ENCODE measurements at regions not wholly inside any gene's neighbourhood (a gene's known extent, or its start where the extent isn't known, plus 50 kb on each side); places are given as distances from the start of the nearest gene placed in this dataset.
A peak's percentile ranks its signal among the peaks of the same experiment; 100 is the strongest.

DNA sequence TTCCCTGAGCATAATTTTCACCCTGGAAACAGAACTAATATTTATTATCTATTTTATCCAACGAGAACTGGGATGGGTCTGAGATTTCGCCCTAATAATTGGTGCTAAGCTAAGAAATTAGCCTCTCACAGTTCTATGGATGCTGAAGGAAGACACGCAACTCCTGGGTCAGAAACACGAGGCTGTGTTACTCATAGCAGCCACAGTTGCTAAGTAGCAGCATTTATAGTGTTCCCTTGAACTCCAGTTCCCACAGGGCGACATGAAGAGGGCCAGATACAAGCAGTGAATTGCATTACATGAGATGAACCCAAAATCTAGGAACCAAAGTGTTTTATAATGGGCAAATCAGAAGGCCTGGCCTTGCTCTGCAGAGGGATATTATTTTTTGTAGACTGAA is 109.8 kb upstream of the AGR3 start:
- Mint-ChIP-seq H3K4me3 (no peak overlapping the region), H3K27ac (no peak overlapping the region), H3K9me3 (no peaks in the 10 kb centered on the region), H3K27me3 (no peaks in the 10 kb centered on the region), H3K36me3 (ENCODE audit: low read depth) (no peaks in the 10 kb centered on the region), H3K4me1 (no peaks in the 10 kb centered on the region)
- DNase-seq (no peak), ATAC-seq (no peak)

DNA sequence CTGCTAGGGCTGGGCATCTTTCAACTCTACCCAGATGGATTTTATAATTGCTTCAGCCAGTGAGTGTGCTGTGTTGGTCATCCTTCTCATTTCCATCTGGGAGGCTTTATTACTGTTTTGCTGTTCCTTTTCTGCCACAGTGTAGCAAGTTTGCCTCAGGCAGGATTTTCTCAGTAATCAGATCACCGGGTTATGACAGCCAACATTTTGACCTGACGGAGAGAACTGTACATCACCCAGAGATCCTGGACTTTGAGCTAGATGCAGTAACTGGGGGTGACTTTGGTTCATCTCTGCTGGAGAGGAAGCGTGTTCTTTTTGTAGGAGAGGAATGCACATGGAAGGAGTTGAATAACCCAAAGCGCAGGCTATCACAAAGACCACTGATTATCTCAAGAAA is 111.8 kb upstream of the AGR3 start:
- Mint-ChIP-seq H3K27ac (no peak overlapping the region), H3K27me3 (no peaks in the 10 kb centered on the region), H3K36me3 (ENCODE audit: low read depth) (no peaks in the 10 kb centered on the region), H3K9me3 (peaks cover 10% of the 10 kb centered on the region), H3K4me1 (no peaks in the 10 kb centered on the region), H3K4me3 (no peak overlapping the region)
- DNase-seq (no peak), ATAC-seq (no peak)

DNA sequence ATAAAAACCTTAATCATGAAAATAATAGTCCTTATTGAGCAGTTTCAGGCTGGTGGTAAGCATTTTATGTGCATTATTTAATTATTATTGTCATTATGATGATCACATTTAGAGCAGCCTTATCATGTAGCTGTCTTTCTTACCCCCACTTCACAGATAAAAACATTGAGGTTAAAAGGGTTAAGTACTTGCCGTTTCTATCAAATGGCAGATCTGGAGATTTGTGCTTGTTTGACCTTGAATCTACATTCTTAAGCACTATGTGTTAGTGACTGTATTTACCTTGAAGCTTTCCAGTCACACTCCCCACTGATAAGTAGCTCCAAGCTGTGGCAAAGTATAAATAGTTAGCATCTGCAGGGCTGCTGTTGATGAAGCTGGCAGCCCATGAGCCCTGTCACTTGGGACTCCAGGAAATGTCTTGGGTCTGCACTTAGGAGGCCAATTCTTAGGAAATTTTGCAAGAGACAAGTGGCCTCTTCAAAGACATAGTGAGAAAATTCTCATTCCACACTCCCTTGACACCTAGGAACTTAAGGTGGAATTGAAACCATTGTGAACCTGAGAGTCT is 116.8 kb upstream of the AGR3 start:
- DNase-seq (no peak), ATAC-seq (no peak)
- H3K36me3 Mint-ChIP-seq (ENCODE audit: low read depth) = no peaks in the 10 kb centered on the region
- H3K27ac Mint-ChIP-seq = no peak overlapping the region
- peaks cover 10% of the 10 kb centered on the region for H3K9me3 Mint-ChIP-seq
- peaks cover 11% of the 10 kb centered on the region for H3K4me1 Mint-ChIP-seq
- no peak overlapping the region for H3K4me3 Mint-ChIP-seq
- H3K27me3 Mint-ChIP-seq = no peaks in the 10 kb centered on the region

DNA sequence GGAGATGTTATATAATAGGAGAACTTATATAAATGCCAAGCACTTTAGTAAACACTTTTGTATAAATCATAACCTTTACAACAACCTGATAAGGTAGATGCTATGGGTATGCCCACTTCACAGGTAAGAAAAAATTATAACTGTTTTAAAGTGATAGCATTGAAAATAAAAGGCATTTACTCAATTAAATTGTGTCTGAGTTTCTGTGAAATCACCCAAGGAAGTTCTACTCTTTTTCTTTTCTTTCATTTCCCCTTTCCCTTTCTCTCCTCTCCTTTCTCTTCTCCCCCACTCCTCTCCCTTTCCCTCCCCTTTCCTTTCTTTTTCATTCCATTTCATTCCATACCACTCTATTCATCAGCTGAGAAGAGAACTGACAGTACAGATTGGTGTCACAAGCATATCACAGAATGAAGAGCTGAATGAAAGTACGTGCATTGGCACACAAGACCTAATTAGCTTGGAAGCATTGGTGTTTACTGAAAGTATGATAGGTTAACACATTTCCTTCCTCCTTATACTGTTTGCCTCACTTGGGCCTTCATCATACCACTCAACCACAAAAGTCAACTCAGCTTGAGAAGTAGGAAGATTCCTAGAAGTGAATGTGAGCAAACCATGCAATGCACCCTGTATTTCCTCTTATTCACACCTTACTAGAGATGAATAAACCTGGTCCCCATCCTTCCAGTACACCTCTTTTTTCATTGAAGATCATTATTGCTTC is 117.9 kb upstream of the AGR3 start:
- H3K9me3 Mint-ChIP-seq = peaks cover 10% of the 10 kb centered on the region
- H3K4me1 Mint-ChIP-seq = peaks cover 11% of the 10 kb centered on the region
- H3K27me3 Mint-ChIP-seq = no peaks in the 10 kb centered on the region
- H3K36me3 Mint-ChIP-seq (ENCODE audit: low read depth) = no peaks in the 10 kb centered on the region
- peak overlapping the region; percentile 13 for H3K27ac Mint-ChIP-seq
- ATAC-seq (peak; percentile 77), DNase-seq (no peak)
- H3K4me3 Mint-ChIP-seq = no peak overlapping the region

DNA sequence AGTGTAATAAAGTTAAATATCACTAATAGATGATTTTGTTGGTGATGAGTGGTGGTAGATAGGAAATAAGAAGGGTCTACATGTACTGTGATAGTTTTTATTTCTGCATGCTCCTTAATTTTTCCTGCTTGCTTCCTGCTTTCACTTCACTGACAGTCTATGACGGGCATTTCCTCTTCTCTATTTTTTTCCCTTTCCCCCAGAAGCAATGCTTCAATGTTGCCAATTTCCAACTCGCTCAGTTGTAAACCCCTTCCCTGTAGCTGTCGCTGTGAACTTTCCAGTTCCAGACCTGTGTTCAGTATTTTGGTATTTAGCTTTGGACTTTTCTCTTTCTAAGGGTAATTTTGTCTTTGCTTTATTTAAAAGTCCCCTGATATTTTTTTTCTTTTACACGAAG is 123.5 kb upstream of the AGR3 start:
- H3K36me3 Mint-ChIP-seq (ENCODE audit: low read depth) = no peaks in the 10 kb centered on the region
- no peak overlapping the region for H3K4me3 Mint-ChIP-seq
- peaks cover 9% of the 10 kb centered on the region for H3K4me1 Mint-ChIP-seq
- no peaks in the 10 kb centered on the region for H3K27me3 Mint-ChIP-seq
- no peak overlapping the region for H3K27ac Mint-ChIP-seq
- no peaks in the 10 kb centered on the region for H3K9me3 Mint-ChIP-seq
- ATAC-seq (no peak), DNase-seq (no peak)

DNA sequence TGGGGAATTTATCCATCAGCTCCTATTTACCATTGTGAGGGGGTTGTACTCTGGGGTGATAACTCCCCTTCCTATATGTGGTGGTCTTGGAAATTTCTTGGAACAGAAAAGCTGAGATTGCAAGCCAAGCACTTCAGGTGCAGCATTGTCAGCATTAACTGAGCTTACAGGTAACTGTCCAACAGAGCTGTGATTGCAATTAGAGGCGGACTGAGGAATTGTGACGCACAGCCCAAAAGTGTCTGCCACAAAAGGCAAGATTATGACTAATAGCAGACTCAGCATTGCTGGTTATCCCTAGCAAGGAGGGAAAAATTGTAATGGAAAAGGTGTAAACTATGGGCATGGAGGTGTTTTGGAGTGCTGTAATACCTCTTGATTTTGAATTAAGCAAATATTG is 126.1 kb upstream of the AGR3 start:
- ATAC-seq (no peak), DNase-seq (no peak)
- Mint-ChIP-seq H3K36me3 (ENCODE audit: low read depth) (no peaks in the 10 kb centered on the region), H3K9me3 (no peaks in the 10 kb centered on the region), H3K4me3 (no peak overlapping the region), H3K27me3 (no peaks in the 10 kb centered on the region), H3K4me1 (peaks cover 13% of the 10 kb centered on the region), H3K27ac (no peak overlapping the region)

DNA sequence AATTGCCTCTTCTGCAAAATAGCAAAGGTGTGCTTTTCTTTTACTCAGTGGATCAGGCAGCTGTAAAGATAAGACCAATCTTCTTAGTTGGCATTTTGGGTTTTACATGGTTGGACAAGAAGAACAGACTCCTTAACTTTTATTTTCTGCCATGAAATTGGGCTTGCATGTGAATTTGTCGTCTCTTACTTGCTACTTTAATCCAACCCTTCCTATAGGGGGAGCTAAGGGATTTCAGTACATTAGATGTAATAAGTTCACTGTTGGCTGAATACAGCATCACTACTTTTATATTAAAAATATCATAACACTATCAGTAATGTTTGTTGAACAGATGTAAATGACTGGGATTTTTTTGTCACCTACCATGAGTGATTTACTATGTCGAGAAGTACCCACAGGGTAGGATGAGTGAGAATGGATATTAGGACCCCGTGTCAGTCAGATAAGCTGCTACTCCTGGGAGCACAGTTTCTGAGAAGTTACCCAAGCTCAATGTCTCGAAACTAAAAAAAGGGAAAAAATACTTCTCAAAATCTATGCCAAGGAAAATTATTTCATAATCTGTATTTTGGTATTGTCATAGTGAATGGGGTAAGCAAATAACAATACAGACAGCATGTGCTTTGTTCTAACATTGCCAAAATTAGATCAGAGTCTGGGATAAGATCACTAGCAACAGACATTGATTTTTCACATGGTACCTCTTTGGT is 127.4 kb upstream of the AGR3 start:
- DNase-seq = no peak
- H3K27ac Mint-ChIP-seq = no peak overlapping the region

DNA sequence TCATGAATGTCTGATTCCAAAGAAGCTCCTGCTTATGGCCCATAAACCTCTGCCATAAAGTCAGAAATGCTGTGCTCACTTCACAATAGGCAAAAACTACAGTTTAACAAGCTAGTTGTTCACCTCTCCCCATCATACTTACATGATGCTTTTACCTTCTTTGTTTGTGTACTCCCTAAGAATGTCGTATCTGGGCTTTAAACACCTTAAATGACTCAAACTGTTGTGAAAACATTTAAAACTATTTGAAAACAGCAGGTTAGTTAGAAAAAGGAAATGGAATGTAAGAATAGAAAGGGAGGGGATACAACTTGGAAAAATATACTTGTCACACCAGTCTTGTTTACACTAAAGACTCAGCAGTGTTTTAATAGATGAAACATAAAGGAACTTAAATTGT is 128.2 kb upstream of the AGR3 start:
- Mint-ChIP-seq H3K27ac (no peak overlapping the region), H3K4me3 (no peak overlapping the region), H3K4me1 (peaks cover 21% of the 10 kb centered on the region), H3K36me3 (ENCODE audit: low read depth) (no peaks in the 10 kb centered on the region), H3K27me3 (no peaks in the 10 kb centered on the region), H3K9me3 (no peaks in the 10 kb centered on the region)
- no peak for ATAC-seq
- DNase-seq = no peak

More for the DNA sequence above, 127.4 kb upstream of the AGR3 start:
- H3K4me1 Mint-ChIP-seq = peaks cover 21% of the 10 kb centered on the region
- H3K9me3 Mint-ChIP-seq = no peaks in the 10 kb centered on the region
- no peak overlapping the region for H3K4me3 Mint-ChIP-seq
- ATAC-seq = no peak
- H3K36me3 Mint-ChIP-seq (ENCODE audit: low read depth) = no peaks in the 10 kb centered on the region
- no peaks in the 10 kb centered on the region for H3K27me3 Mint-ChIP-seq

DNA sequence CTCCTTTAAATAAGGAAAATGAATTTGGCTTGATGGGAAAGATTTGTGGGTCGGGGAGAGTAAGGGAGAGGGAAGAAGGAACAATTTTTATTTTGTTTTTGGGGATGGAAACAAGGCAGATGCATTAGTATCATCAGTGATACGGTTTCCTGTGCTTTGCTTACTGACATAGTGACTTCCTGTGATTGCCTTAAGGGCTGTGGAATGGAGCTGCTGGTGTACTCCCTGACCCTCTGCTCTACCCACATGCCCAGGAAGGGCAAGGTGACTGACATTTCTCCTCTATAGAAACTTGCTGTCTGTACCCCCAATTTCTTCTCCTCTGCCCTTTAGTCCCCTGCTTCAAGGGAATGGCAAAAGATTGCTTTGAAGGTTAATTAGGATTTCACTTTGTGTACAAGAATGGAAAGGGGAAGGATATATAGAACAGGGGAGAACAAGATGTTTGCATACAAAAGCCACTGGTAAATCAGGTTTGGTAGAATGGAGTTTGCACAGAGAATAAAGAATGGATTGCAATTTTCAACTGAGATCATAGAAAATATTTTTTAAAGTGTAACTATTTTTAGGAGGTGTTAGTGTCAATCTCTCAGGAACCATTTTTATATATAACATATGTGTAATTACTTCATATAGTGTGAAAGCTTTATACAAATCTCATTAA is 129.0 kb upstream of the AGR3 start:
- ATAC-seq = no peak
- Mint-ChIP-seq H3K4me3 (no peak overlapping the region), H3K9me3 (no peaks in the 10 kb centered on the region), H3K36me3 (ENCODE audit: low read depth) (no peaks in the 10 kb centered on the region), H3K4me1 (peaks cover 21% of the 10 kb centered on the region), H3K27ac (no peak overlapping the region), H3K27me3 (no peaks in the 10 kb centered on the region)
- DNase-seq = no peak

DNA sequence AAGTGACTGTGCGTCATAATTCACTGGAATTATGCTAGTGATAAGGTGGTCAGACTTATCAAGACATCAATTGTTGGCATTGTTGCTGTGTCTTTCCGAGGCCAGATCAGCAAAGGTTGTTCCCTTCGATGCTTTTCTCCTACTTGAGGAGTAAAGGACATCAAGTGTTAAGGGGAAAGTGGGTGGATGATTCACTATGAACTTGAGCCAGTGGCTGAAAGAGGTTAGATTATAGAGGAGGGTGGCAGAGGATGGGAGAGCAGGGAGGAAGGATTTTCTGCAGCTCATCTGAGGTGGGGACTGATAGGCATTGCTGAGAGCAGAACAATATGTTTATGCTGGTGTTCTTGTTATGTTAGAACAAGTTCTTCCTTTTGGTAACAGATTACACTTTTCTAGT is 131.4 kb upstream of the AGR3 start:
- H3K4me3 Mint-ChIP-seq = no peak overlapping the region
- DNase-seq (no peak), ATAC-seq (no peak)
- H3K4me1 Mint-ChIP-seq = peaks cover 23% of the 10 kb centered on the region
- no peaks in the 10 kb centered on the region for H3K9me3 Mint-ChIP-seq
- H3K27me3 Mint-ChIP-seq = no peaks in the 10 kb centered on the region
- no peak overlapping the region for H3K27ac Mint-ChIP-seq
- H3K36me3 Mint-ChIP-seq (ENCODE audit: low read depth) = no peaks in the 10 kb centered on the region

DNA sequence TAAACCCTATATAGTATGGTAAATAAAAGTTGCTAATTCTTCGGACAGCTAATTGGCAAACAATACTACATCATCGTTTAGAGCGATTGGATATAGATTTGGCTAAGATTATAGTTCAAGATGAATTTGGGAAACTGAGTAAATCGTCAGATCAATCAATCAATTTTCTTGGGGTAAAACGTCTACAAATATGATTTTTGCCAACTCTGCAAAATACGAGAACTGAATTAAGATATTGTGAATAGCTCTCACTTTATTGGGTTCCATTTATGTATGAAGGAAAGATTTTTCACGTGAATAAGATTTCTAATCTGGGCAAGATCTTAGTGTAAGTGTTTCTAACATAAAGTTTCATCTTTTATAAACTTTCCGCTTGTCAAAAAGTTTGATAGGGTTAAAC is 132.9 kb upstream of the AGR3 start:
- Mint-ChIP-seq H3K27me3 (no peaks in the 10 kb centered on the region), H3K4me3 (no peak overlapping the region), H3K36me3 (ENCODE audit: low read depth) (no peaks in the 10 kb centered on the region), H3K4me1 (peaks cover 18% of the 10 kb centered on the region), H3K27ac (no peak overlapping the region), H3K9me3 (no peaks in the 10 kb centered on the region)
- ATAC-seq (no peak), DNase-seq (no peak)

DNA sequence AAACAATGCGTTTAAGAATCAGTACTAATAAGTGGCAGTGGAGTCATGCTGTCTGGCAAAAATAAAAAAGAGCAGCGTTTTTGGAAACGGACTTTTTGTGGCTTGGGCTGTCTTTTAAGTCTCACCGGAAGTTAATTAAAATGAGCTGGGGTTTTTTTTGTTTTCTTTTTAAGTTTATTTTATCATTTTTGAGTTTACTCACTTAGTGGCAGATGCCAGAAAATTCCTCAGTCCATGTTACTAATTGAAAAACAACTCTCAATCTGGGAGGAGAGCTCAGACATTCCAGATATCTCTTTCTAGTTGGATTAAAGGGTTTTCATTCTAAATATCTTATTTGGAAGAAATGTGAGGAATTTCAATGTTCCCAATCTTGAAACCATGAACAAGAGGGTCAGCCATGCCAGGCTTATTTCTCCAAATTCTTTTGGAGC is 133.8 kb upstream of the AGR3 start:
- Mint-ChIP-seq H3K4me1 (peaks cover 13% of the 10 kb centered on the region), H3K27ac (no peak overlapping the region), H3K36me3 (ENCODE audit: low read depth) (no peaks in the 10 kb centered on the region), H3K27me3 (no peaks in the 10 kb centered on the region), H3K9me3 (no peaks in the 10 kb centered on the region), H3K4me3 (no peak overlapping the region)
- DNase-seq = no peak
- ATAC-seq = no peak

DNA sequence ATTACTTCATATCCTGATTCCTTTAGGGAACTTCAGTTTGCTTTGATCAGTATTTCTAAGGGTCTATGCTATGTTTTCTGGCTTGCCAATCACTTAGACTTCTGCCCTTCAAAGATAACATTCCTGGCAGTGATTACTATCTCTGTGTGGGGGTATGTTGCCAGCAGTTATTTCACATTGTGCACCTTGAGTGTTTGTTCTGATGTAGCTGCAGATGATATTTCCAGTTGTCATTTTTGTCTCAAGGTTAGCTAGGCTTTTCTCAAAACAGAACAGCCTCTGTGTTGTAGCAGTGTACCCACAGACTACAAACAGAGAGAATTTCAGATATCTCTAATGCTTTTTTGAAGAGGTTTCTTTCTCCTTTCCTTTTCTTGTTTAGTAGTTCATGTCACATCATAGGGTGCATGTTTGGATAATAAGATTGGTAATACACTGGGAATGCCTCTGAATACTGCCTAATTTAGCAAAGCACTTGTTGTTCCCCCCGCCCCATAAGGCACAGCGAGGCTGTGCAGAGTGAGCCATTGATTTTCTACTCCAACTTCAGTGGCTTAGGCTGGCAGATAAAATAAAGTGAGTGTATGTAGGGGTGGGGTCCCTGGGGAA is 134.7 kb upstream of the AGR3 start:
- DNase-seq (no peak), ATAC-seq (no peak)
- Mint-ChIP-seq H3K4me3 (no peak overlapping the region), H3K27me3 (no peaks in the 10 kb centered on the region), H3K36me3 (ENCODE audit: low read depth) (no peaks in the 10 kb centered on the region), H3K4me1 (peaks cover 9% of the 10 kb centered on the region), H3K9me3 (no peaks in the 10 kb centered on the region), H3K27ac (no peak overlapping the region)

DNA sequence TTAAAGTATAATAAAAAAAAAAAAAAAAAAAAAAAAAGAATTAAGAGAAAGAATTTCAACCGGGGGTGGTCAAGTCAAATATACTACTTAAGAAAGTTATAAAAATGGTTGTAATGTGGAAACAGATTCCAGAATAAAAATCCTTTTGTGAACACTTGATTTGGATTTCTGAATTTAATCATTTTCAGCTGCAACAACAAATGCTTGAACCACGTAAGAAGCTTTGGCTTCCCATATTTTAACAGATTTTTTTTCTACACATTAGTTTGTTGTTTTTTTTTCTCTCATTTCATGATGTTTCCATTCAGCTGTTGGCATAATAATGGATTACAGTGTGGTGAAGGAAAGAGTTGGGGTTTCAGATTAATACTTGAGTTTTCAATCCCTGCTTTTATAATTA is 137.3 kb upstream of the AGR3 start:
- Mint-ChIP-seq H3K27me3 (no peaks in the 10 kb centered on the region), H3K4me3 (no peak overlapping the region)
- ATAC-seq = no peak

More for the DNA sequence above, 137.3 kb upstream of the AGR3 start:
- Mint-ChIP-seq H3K9me3 (no peaks in the 10 kb centered on the region), H3K4me1 (peaks cover 12% of the 10 kb centered on the region), H3K36me3 (ENCODE audit: low read depth) (no peaks in the 10 kb centered on the region), H3K27ac (no peak overlapping the region)
- DNase-seq = no peak

Data from activated naive CD8-positive, alpha-beta T cell treated with anti-CD3 and anti-CD28 coated beads, Interleukin-2, amount 50 U/mL, for 24 hours (primary cell).